ENCODE measurements at regions not wholly inside any gene's neighbourhood (a gene's known extent, or its start where the extent isn't known, plus 50 kb on each side); places are given as distances from the start of the nearest gene placed in this dataset.

GRCh38 chr13:53250272-53250875, 221.8 kb downstream of the OLFM4 start:
- no peak overlapping the region for H3K9ac ChIP-seq (ENCODE audit: low read depth, low read length)
- H3K9me3 ChIP-seq (ENCODE audit: insufficient read depth, low read depth, low read length): no peaks in the 10 kb centered on the region
- H3K27me3 ChIP-seq (ENCODE audit: insufficient read depth, low read length): peaks cover 15% of the 10 kb centered on the region; the same call in 1 of the 2 replicates
- no peaks in the 10 kb centered on the region for H3K4me1 ChIP-seq (ENCODE audit: insufficient read depth, low read length)
- no peak overlapping the region for H3K27ac ChIP-seq (ENCODE audit: low read length)
- H3K4me3 ChIP-seq (ENCODE audit: low read length): no peak overlapping the region
- no peaks in the 10 kb centered on the region for H3K36me3 ChIP-seq (ENCODE audit: insufficient read depth, low read depth, low read length)

GRCh38 chr13:53250977-53251376, 222.4 kb downstream of the OLFM4 start:
- Histone ChIP-seq H3K36me3 (ENCODE audit: insufficient read depth, low read depth, low read length) (no peaks in the 10 kb centered on the region), H3K4me3 (ENCODE audit: low read length) (no peak overlapping the region), H3K27me3 (ENCODE audit: insufficient read depth, low read length) (peaks cover 15% of the 10 kb centered on the region; the same call in 1 of the 2 replicates), H3K4me1 (ENCODE audit: insufficient read depth, low read length) (no peaks in the 10 kb centered on the region), H3K9me3 (ENCODE audit: insufficient read depth, low read depth, low read length) (no peaks in the 10 kb centered on the region), H3K27ac (ENCODE audit: low read length) (no peak overlapping the region), H3K9ac (ENCODE audit: low read depth, low read length) (no peak overlapping the region)

GRCh38 chr13:53254500-53254899, 225.9 kb downstream of the OLFM4 start:
- Histone ChIP-seq H3K9ac (ENCODE audit: low read depth, low read length) (no peak overlapping the region), H3K27me3 (ENCODE audit: insufficient read depth, low read length) (peaks cover 10% of the 10 kb centered on the region; the same call in 1 of the 2 replicates), H3K36me3 (ENCODE audit: insufficient read depth, low read depth, low read length) (no peaks in the 10 kb centered on the region), H3K27ac (ENCODE audit: low read length) (no peak overlapping the region), H3K9me3 (ENCODE audit: insufficient read depth, low read depth, low read length) (no peaks in the 10 kb centered on the region), H3K4me1 (ENCODE audit: insufficient read depth, low read length) (no peaks in the 10 kb centered on the region), H3K4me3 (ENCODE audit: low read length) (no peak overlapping the region)

- peaks cover 12% of the 10 kb centered on the region; the same call in 1 of the 2 replicates for H3K27me3 ChIP-seq (ENCODE audit: insufficient read depth, low read length)
- no peak overlapping the region for H3K4me3 ChIP-seq (ENCODE audit: low read length)
- H3K27ac ChIP-seq (ENCODE audit: low read length): no peak overlapping the region
- H3K4me1 ChIP-seq (ENCODE audit: insufficient read depth, low read length): 0 out of 2 replicates have a peak, but pooled peaks cover 5% of the 10 kb centered on the region
- no peak overlapping the region for H3K9ac ChIP-seq (ENCODE audit: low read depth, low read length)
- no peaks in the 10 kb centered on the region for H3K9me3 ChIP-seq (ENCODE audit: insufficient read depth, low read depth, low read length)
- H3K36me3 ChIP-seq (ENCODE audit: insufficient read depth, low read depth, low read length): no peaks in the 10 kb centered on the region
These were observed 227.2 kb downstream of the OLFM4 start for GRCh38 chr13:53255795-53256194.

- Histone ChIP-seq H3K27ac (ENCODE audit: low read length) (no peak overlapping the region), H3K4me1 (ENCODE audit: insufficient read depth, low read length) (0 out of 2 replicates have a peak, but pooled peaks cover 5% of the 10 kb centered on the region), H3K27me3 (ENCODE audit: insufficient read depth, low read length) (peaks cover 5% of the 10 kb centered on the region; the same call in 1 of the 2 replicates), H3K36me3 (ENCODE audit: insufficient read depth, low read depth, low read length) (no peaks in the 10 kb centered on the region), H3K4me3 (ENCODE audit: low read length) (no peak overlapping the region), H3K9ac (ENCODE audit: low read depth, low read length) (no peak overlapping the region), H3K9me3 (ENCODE audit: insufficient read depth, low read depth, low read length) (no peaks in the 10 kb centered on the region)
These were observed 232.0 kb downstream of the OLFM4 start for GRCh38 chr13:53260594-53260993.

GRCh38 chr13:53264751-53265385, 236.3 kb downstream of the OLFM4 start:
- Histone ChIP-seq H3K4me3 (ENCODE audit: low read length) (no peak overlapping the region), H3K36me3 (ENCODE audit: insufficient read depth, low read depth, low read length) (no peaks in the 10 kb centered on the region), H3K4me1 (ENCODE audit: insufficient read depth, low read length) (0 out of 2 replicates have a peak, but pooled peaks cover 5% of the 10 kb centered on the region), H3K9me3 (ENCODE audit: insufficient read depth, low read depth, low read length) (no peaks in the 10 kb centered on the region), H3K27me3 (ENCODE audit: insufficient read depth, low read length) (peaks cover 16% of the 10 kb centered on the region), H3K9ac (ENCODE audit: low read depth, low read length) (no peak overlapping the region), H3K27ac (ENCODE audit: low read length) (no peak overlapping the region)

- Histone ChIP-seq H3K27ac (ENCODE audit: low read length) (no peak overlapping the region), H3K9ac (ENCODE audit: low read depth, low read length) (no peak overlapping the region), H3K36me3 (ENCODE audit: insufficient read depth, low read depth, low read length) (no peaks in the 10 kb centered on the region), H3K4me1 (ENCODE audit: insufficient read depth, low read length) (no peaks in the 10 kb centered on the region), H3K4me3 (ENCODE audit: low read length) (no peak overlapping the region), H3K27me3 (ENCODE audit: insufficient read depth, low read length) (peaks cover 32% of the 10 kb centered on the region), H3K9me3 (ENCODE audit: insufficient read depth, low read depth, low read length) (no peaks in the 10 kb centered on the region)
These were observed 238.1 kb downstream of the OLFM4 start for GRCh38 chr13:53266757-53267156.

- H3K36me3 ChIP-seq (ENCODE audit: insufficient read depth, low read depth, low read length): no peaks in the 10 kb centered on the region
- H3K9ac ChIP-seq (ENCODE audit: low read depth, low read length): no peak overlapping the region
- no peaks in the 10 kb centered on the region for H3K9me3 ChIP-seq (ENCODE audit: insufficient read depth, low read depth, low read length)
- no peak overlapping the region for H3K4me3 ChIP-seq (ENCODE audit: low read length)
- no peak overlapping the region for H3K27ac ChIP-seq (ENCODE audit: low read length)
- H3K27me3 ChIP-seq (ENCODE audit: insufficient read depth, low read length): peaks cover 61% of the 10 kb centered on the region
- H3K4me1 ChIP-seq (ENCODE audit: insufficient read depth, low read length): no peaks in the 10 kb centered on the region
These were observed 241.0 kb downstream of the OLFM4 start for GRCh38 chr13:53269634-53270033.

GRCh38 chr13:53272873-53273272, 244.3 kb downstream of the OLFM4 start:
- Histone ChIP-seq H3K4me3 (ENCODE audit: low read length) (no peak overlapping the region), H3K27ac (ENCODE audit: low read length) (no peak overlapping the region), H3K4me1 (ENCODE audit: insufficient read depth, low read length) (peaks cover 11% of the 10 kb centered on the region; the same call in 1 of the 2 replicates), H3K36me3 (ENCODE audit: insufficient read depth, low read depth, low read length) (no peaks in the 10 kb centered on the region), H3K9ac (ENCODE audit: low read depth, low read length) (no peak overlapping the region), H3K9me3 (ENCODE audit: insufficient read depth, low read depth, low read length) (no peaks in the 10 kb centered on the region), H3K27me3 (ENCODE audit: insufficient read depth, low read length) (peaks cover 92% of the 10 kb centered on the region)

GRCh38 chr13:53276265-53276664, 247.7 kb downstream of the OLFM4 start:
- H3K27me3 ChIP-seq (ENCODE audit: insufficient read depth, low read length): peaks cover 99% of the 10 kb centered on the region
- no peak overlapping the region for H3K9ac ChIP-seq (ENCODE audit: low read depth, low read length)
- peaks cover 11% of the 10 kb centered on the region; the same call in 1 of the 2 replicates for H3K4me1 ChIP-seq (ENCODE audit: insufficient read depth, low read length)
- H3K9me3 ChIP-seq (ENCODE audit: insufficient read depth, low read depth, low read length): no peaks in the 10 kb centered on the region
- H3K4me3 ChIP-seq (ENCODE audit: low read length): peak overlapping the region; percentile 21; the same call in 1 of the 2 replicates
- no peaks in the 10 kb centered on the region for H3K36me3 ChIP-seq (ENCODE audit: insufficient read depth, low read depth, low read length)
- no peak overlapping the region for H3K27ac ChIP-seq (ENCODE audit: low read length)

GRCh38 chr13:53281677-53282076, 253.1 kb downstream of the OLFM4 start:
- H3K27ac ChIP-seq (ENCODE audit: low read length): no peak overlapping the region
- no peaks in the 10 kb centered on the region for H3K9me3 ChIP-seq (ENCODE audit: insufficient read depth, low read depth, low read length)
- H3K36me3 ChIP-seq (ENCODE audit: insufficient read depth, low read depth, low read length): no peaks in the 10 kb centered on the region
- H3K4me1 ChIP-seq (ENCODE audit: insufficient read depth, low read length): peaks cover 3% of the 10 kb centered on the region; the same call in 1 of the 2 replicates
- no peak overlapping the region for H3K4me3 ChIP-seq (ENCODE audit: low read length)
- no peak overlapping the region for H3K9ac ChIP-seq (ENCODE audit: low read depth, low read length)
- H3K27me3 ChIP-seq (ENCODE audit: insufficient read depth, low read length): peaks cover 95% of the 10 kb centered on the region

GRCh38 chr13:53285896-53286430, 257.4 kb downstream of the OLFM4 start:
- Histone ChIP-seq H3K27ac (ENCODE audit: low read length) (no peak overlapping the region), H3K27me3 (ENCODE audit: insufficient read depth, low read length) (peaks cover 62% of the 10 kb centered on the region), H3K4me1 (ENCODE audit: insufficient read depth, low read length) (no peaks in the 10 kb centered on the region)

More at GRCh38 chr13:53285896-53286430, 257.4 kb downstream of the OLFM4 start:
- Histone ChIP-seq H3K4me3 (ENCODE audit: low read length) (no peak overlapping the region), H3K36me3 (ENCODE audit: insufficient read depth, low read depth, low read length) (no peaks in the 10 kb centered on the region), H3K9me3 (ENCODE audit: insufficient read depth, low read depth, low read length) (no peaks in the 10 kb centered on the region), H3K9ac (ENCODE audit: low read depth, low read length) (no peak overlapping the region)

Data from iPS-20b (cell line).